Esophagus squamous epithelium (tissue), 4 donors: ENCODE measurements at regions not wholly inside any gene's neighbourhood (a gene's known extent, or its start where the extent isn't known, plus 50 kb on each side); places are given as distances from the start of the nearest gene placed in this dataset.

Experiments
- POLR2A ChIP-seq, 4 donors: fragments of 450-650 bp; IDR thresholded peaks; one replicate each; pipeline ENCODE4 v1.6.1; 2017; ENCODE audit warnings: antibody characterized with exemption in 4 of 4, mild to moderate bottlenecking in 4 of 4, moderate library complexity in 3 of 4
- TF ChIP-seq, protein P1 (sequence below), 6 experiments: fragments of 450-650 bp in 4 of 6; fragments of 200-600 bp in 2 of 6; sonication (generic) in 2 of 6; IDR thresholded peaks; one replicate each; pipeline ENCODE4 v1.5.1; 2016 to 2019; ENCODE audit warnings: antibody characterized with exemption in 6 of 6, mild to moderate bottlenecking in 4 of 6, moderate library complexity in 4 of 6

- TF ChIP-seq, protein P1, sequence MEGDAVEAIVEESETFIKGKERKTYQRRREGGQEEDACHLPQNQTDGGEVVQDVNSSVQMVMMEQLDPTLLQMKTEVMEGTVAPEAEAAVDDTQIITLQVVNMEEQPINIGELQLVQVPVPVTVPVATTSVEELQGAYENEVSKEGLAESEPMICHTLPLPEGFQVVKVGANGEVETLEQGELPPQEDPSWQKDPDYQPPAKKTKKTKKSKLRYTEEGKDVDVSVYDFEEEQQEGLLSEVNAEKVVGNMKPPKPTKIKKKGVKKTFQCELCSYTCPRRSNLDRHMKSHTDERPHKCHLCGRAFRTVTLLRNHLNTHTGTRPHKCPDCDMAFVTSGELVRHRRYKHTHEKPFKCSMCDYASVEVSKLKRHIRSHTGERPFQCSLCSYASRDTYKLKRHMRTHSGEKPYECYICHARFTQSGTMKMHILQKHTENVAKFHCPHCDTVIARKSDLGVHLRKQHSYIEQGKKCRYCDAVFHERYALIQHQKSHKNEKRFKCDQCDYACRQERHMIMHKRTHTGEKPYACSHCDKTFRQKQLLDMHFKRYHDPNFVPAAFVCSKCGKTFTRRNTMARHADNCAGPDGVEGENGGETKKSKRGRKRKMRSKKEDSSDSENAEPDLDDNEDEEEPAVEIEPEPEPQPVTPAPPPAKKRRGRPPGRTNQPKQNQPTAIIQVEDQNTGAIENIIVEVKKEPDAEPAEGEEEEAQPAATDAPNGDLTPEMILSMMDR (IDR thresholded peaks at IDR 0.05): no peak
- no peak for TF ChIP-seq POLR2A (IDR thresholded peaks at IDR 0.05)
These were observed 66.0 kb upstream of the FAM20C start for GRCh38 chr7:126368-126767.
